C4-2B (cell line): ENCODE measurements at regions not wholly inside any gene's neighbourhood (a gene's known extent, or its start where the extent isn't known, plus 50 kb on each side); places are given as distances from the start of the nearest gene placed in this dataset.

ENCODE experiments used
- ZFX ChIP-seq: fragments of 450-650 bp; IDR thresholded peaks from 2 replicates; pipeline ENCODE4 v1.6.1; 2017
- TF ChIP-seq, protein P1 (sequence below): fragments of 450-650 bp; conservative IDR thresholded peaks from 2 replicates; pipeline ENCODE4 v1.5.1; 2017; ENCODE audit warnings: mild to moderate bottlenecking

DNA sequence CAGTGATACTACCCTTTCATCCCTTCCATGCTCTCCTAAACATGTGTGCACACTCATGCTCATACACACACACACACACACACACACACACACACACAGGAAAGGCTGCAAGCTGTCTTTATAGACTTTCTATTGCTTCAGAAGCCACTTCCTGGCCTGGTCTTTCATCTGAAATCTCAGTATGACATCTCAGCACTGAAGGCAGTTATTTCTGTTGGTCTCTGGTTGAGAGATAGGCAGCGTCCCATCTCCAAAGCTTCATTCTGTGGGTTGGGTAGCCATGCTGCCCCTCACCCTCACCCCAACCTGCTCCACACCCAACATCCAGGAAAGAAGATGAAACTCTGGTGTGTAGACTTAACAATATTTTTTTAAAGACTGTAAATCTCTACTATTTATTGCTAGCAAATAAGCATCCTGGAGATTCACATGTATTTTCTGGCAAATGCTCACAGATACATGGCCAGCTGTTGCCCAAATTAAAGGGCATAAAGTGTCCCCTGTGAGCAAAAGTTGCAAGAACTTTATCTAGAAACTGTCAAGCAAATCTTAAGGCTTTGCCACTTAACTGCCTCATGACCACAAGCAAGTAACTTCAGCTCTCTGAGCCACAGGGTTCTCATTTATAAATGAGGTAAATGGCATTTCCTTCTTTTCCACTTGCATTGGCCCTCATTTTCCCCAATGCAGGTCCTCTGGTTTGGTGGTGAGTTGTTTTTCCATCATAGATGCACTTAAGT, 189.8 kb upstream of the AFF2 start:
- TF ChIP-seq, protein P1, sequence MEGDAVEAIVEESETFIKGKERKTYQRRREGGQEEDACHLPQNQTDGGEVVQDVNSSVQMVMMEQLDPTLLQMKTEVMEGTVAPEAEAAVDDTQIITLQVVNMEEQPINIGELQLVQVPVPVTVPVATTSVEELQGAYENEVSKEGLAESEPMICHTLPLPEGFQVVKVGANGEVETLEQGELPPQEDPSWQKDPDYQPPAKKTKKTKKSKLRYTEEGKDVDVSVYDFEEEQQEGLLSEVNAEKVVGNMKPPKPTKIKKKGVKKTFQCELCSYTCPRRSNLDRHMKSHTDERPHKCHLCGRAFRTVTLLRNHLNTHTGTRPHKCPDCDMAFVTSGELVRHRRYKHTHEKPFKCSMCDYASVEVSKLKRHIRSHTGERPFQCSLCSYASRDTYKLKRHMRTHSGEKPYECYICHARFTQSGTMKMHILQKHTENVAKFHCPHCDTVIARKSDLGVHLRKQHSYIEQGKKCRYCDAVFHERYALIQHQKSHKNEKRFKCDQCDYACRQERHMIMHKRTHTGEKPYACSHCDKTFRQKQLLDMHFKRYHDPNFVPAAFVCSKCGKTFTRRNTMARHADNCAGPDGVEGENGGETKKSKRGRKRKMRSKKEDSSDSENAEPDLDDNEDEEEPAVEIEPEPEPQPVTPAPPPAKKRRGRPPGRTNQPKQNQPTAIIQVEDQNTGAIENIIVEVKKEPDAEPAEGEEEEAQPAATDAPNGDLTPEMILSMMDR: no peak
- TF ChIP-seq ZFX: no peak
